Aorta (tissue), 5 donors: ENCODE measurements at regions not wholly inside any gene's neighbourhood (a gene's known extent, or its start where the extent isn't known, plus 50 kb on each side); places are given as distances from the start of the nearest gene placed in this dataset.

ENCODE experiments used
- ATAC-seq: fragments of 200-7000 bp; cut with Tn5 transposase; one replicate; pipeline ENCODE4 v1.9.1; 2022; ENCODE audit warnings: moderate library complexity; ENCODE audit not compliant: low FRiP score
- DNase-seq, 2 donors: peaks; one replicate each; pipeline ENCODE4 v3.0.0-alpha.2; 2020
- H3K27ac ChIP-seq, 2 donors: one replicate each; pipeline ENCODE4 v1.5.1; 2013; ENCODE audit warnings: low read length in 2 of 2, mild to moderate bottlenecking in 2 of 2, moderate library complexity in 2 of 2, control low read depth in 1 of 2, inconsistent platforms in 1 of 2, low read depth in 1 of 2
- H3K27me3 ChIP-seq, 2 donors: one replicate each; pipeline ENCODE4 v1.6.1; 2013; ENCODE audit warnings: control low read depth in 1 of 2, low read length in 1 of 2, mild to moderate bottlenecking in 1 of 2, moderate library complexity in 1 of 2; ENCODE audit not compliant: insufficient read depth in 2 of 2, control insufficient read depth in 1 of 2
- H3K36me3 ChIP-seq, 2 donors: one replicate each; pipeline ENCODE4 v1.6.1; 2013; ENCODE audit warnings: control low read depth in 1 of 2, low read length in 1 of 2, mild to moderate bottlenecking in 1 of 2; ENCODE audit not compliant: insufficient read depth in 2 of 2, control insufficient read depth in 1 of 2
- H3K4me1 ChIP-seq, 2 donors: one replicate each; pipeline ENCODE4 v1.6.1; 2013; ENCODE audit warnings: low read length in 2 of 2, control low read depth in 1 of 2, mild to moderate bottlenecking in 1 of 2, moderate library complexity in 1 of 2; ENCODE audit not compliant: insufficient read depth in 2 of 2, control insufficient read depth in 1 of 2
- H3K4me3 ChIP-seq, 2 donors: one replicate each; pipeline ENCODE4 v1.5.1; 2013; ENCODE audit warnings: low read length in 2 of 2, control low read depth in 1 of 2, mild to moderate bottlenecking in 1 of 2
- H3K9me3 ChIP-seq: one replicate; pipeline ENCODE4 v1.6.1; 2013; ENCODE audit warnings: mild to moderate bottlenecking, low read length; ENCODE audit not compliant: control insufficient read depth
- WGBS, 2 donors: extraction: QIAGEN DNeasy Blood & Tissue Kit; methylation state at CpG; one replicate each; pipeline ENCODE4 v1.1.7; 2013; 5-methylcytosine and 5-hydroxymethylcytosine counted together
- intact Hi-C, 2 donors: fragments of 100-400 bp; cut with DNase I; formaldehyde crosslinking; loops; one replicate each; pipeline versions ENCODE4 v1.14.2 to v1.15.0; 2022
- donor health status: healthy with polysubstance abuse.
- donor health status: Bipolar disorder and iron deficiency.
- donor health status: DM: no; HTN: no; CAD: no.
- donor health status: DM: no; HTN: no; CAD: no.
- donor health status: DM: yes; HTN: yes; CAD: no.

DNA sequence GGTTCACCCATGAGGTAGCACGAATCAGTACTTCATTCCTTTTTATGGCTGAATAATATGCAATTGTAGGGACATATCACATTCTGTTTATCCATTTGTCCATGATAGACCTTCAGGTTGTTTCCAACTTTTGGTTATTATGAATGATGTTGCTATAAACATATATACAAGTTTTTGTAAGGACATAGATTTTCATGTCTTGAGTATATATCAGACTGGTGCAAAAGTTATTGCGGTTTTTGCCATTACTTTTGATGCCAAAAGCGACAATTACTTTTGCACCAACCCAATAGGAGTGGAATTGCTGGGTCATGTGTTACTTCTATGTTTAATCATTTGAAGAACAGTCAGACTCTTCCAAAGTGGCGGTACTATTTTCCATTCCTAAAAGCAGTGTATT is 361.5 kb downstream of the RPS24 start:
- H3K9me3 ChIP-seq: no peaks in the 10 kb centered on the region
- no peaks in the 10 kb centered on the region for H3K27me3 ChIP-seq
- H3K27ac ChIP-seq: no peak overlapping the region
- ATAC-seq: no peak
- intact Hi-C loops: no loop called here
- no peaks in the 10 kb centered on the region for H3K36me3 ChIP-seq
- H3K4me3 ChIP-seq: no peak overlapping the region
- DNase-seq: no peak
- WGBS, 2 donors: 91 to 92% methylated on average over 4 of the region's 4 CpGs
- H3K4me1 ChIP-seq: no peaks in the 10 kb centered on the region

DNA sequence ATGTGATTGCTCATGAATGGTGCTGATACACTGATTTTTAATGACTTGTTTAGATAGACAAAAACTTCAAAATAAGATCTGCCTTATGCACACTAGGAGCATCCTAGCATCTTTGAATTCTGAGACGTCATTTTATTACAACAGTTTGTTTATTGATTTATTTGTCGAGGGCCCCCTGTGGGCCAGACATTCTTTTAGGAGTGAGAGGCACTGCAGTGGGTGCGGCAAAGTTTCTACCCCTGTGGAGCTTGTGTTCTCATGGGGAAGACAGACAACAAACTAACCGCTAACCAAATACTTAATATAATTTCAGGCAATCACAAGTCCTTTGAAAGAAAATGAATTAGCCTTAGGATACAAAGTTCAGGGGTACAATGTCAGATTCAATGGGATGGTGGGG is 363.1 kb downstream of the RPS24 start:
- Histone ChIP-seq H3K27me3 (no peaks in the 10 kb centered on the region), H3K4me3 (no peak overlapping the region), H3K36me3 (no peaks in the 10 kb centered on the region), H3K9me3 (no peaks in the 10 kb centered on the region), H3K27ac (no peak overlapping the region), H3K4me1 (no peaks in the 10 kb centered on the region)
- 92 to 95% methylated on average over 4 of the region's 4 CpGs for WGBS, 2 donors
- no peak for ATAC-seq
- intact Hi-C loops: no loop called here
- DNase-seq: no peak

DNA sequence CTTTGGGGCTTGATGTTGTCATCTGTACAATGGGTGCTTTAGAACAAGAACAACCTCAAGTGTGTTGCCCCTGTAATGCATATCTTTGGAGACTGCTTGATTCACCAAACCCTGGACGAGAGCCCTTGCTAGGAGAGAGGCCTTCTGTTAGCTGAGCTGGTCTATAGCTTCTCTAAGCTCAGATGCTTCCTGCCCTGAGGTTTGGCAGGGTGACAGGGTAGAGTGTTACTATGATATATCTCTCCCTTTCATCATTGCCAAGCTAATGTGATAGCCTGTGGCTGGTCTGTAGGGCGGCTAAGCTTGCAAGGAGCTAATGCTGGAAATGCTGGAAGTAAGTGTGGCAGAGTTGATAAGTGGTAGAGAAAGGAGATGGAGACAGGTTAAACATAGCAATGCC is 364.1 kb downstream of the RPS24 start:
- WGBS, 2 donors: 91% methylated on average over 2 of the region's 2 CpGs

GRCh38 chr10:78398382-78398781 is 364.7 kb downstream of the RPS24 start:
- intact Hi-C loops: no loop called here

More for the DNA sequence above, 364.1 kb downstream of the RPS24 start:
- DNase-seq (peak in 1 of 2 donors; percentile 7), ATAC-seq (no peak)
- no peak overlapping the region for H3K4me3 ChIP-seq
- H3K9me3 ChIP-seq: no peaks in the 10 kb centered on the region
- no peaks in the 10 kb centered on the region for H3K27me3 ChIP-seq
- no peaks in the 10 kb centered on the region for H3K4me1 ChIP-seq
- intact Hi-C loops: no loop called here
- no peak overlapping the region for H3K27ac ChIP-seq
- H3K36me3 ChIP-seq: no peaks in the 10 kb centered on the region

GRCh38 chr10:78401624-78402367 is 368.1 kb downstream of the RPS24 start:
- Histone ChIP-seq H3K36me3 (no peaks in the 10 kb centered on the region), H3K27ac (no peak overlapping the region), H3K27me3 (no peaks in the 10 kb centered on the region), H3K4me3 (no peak overlapping the region), H3K4me1 (no peaks in the 10 kb centered on the region), H3K9me3 (no peaks in the 10 kb centered on the region)
- intact Hi-C loops: no loop called here
- 72% methylated on average over 12 to 13 of the region's 13 CpGs for WGBS, 2 donors
- DNase-seq (peak; percentile 32 to 62), ATAC-seq (no peak)

More at GRCh38 chr10:78398382-78398781, 364.7 kb downstream of the RPS24 start:
- Histone ChIP-seq H3K4me3 (no peak overlapping the region), H3K27ac (no peak overlapping the region), H3K36me3 (no peaks in the 10 kb centered on the region), H3K9me3 (no peaks in the 10 kb centered on the region), H3K27me3 (no peaks in the 10 kb centered on the region), H3K4me1 (no peaks in the 10 kb centered on the region)
- WGBS, 2 donors: 94 to 100% methylated on average over 2 of the region's 2 CpGs
- DNase-seq (peak in 1 of 2 donors; percentile 21), ATAC-seq (no peak)

GRCh38 chr10:78402591-78402990 is 368.9 kb downstream of the RPS24 start:
- WGBS, 2 donors: 72 to 78% methylated on average over 4 of the region's 4 CpGs
- DNase-seq (peak; percentile 27 to 31), ATAC-seq (no peak)
- Histone ChIP-seq H3K27me3 (no peaks in the 10 kb centered on the region), H3K4me1 (no peaks in the 10 kb centered on the region), H3K27ac (no peak overlapping the region), H3K36me3 (no peaks in the 10 kb centered on the region), H3K9me3 (no peaks in the 10 kb centered on the region), H3K4me3 (no peak overlapping the region)
- intact Hi-C loops: no loop called here

- H3K36me3 ChIP-seq: no peaks in the 10 kb centered on the region
- DNase-seq: peak; percentile 24 to 26
- H3K9me3 ChIP-seq: no peaks in the 10 kb centered on the region
- H3K27ac ChIP-seq: no peak overlapping the region
- H3K27me3 ChIP-seq: no peaks in the 10 kb centered on the region
- H3K4me1 ChIP-seq: no peaks in the 10 kb centered on the region
- H3K4me3 ChIP-seq: no peak overlapping the region
- 96 to 98% methylated on average over 6 of the region's 6 CpGs for WGBS, 2 donors
- intact Hi-C loops: no loop called here
- no peak for ATAC-seq
These were observed 370.1 kb downstream of the RPS24 start for GRCh38 chr10:78403781-78404180.

DNA sequence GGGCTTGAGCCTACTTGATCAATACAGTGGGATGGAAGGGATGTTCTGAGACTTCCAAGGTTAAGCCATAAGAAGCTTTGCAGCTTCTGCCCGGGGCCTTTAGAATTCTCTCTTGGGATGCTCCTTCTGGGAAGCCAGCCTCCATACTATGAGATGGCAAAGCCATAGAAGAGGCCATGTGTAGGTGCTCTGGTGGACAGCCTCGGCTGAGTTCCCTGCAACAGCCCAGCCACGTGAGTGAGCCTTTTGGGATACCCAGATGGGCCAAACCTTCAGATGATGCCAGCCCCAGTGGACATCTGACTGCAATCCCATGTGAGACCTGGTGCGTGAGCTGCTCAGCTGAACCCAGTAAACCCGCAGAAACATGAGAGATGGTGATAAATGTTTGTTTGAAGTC is 370.6 kb downstream of the RPS24 start:
- peak; percentile 13 to 48 for DNase-seq
- Histone ChIP-seq H3K27ac (no peak overlapping the region), H3K4me1 (peaks cover 0 to 3% of the 10 kb centered on the region in 2 donors), H3K4me3 (no peak overlapping the region), H3K36me3 (no peaks in the 10 kb centered on the region), H3K9me3 (no peaks in the 10 kb centered on the region), H3K27me3 (no peaks in the 10 kb centered on the region)
- intact Hi-C loops: no loop called here
- 95 to 98% methylated on average over 5 of the region's 5 CpGs for WGBS, 2 donors
- ATAC-seq: no peak

DNA sequence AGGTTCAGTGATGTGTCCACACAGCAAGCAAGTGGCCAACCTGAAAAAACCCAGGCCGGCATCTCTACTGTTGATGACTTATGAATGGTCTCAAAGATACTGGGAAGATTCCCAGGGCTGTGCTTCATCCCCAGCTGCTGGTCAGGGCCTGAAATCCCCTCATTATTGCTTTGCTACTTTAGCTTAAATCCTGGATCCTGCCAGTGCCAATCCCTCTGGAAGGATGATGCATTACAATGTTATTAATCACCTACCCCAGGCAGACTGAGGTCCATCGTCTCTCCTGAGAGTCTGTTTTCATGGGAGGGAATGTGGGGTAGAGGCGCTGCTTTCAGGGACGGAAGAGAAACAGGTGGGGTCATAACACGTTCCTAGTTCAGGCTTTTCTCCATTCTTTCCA is 371.6 kb downstream of the RPS24 start:
- intact Hi-C loops: loop anchor here in 1 of 2 donors (5.0 kb wide), 2 partner anchors 73 to 103 kb away; no protein-coding TSS in a partner anchor
- WGBS, 2 donors: 85 to 87% methylated on average over 5 of the region's 5 CpGs
- Histone ChIP-seq H3K4me3 (no peak overlapping the region), H3K36me3 (no peaks in the 10 kb centered on the region), H3K4me1 (peaks cover 0 to 3% of the 10 kb centered on the region in 2 donors), H3K27ac (no peak overlapping the region), H3K9me3 (no peaks in the 10 kb centered on the region), H3K27me3 (no peaks in the 10 kb centered on the region)
- DNase-seq (peak; percentile 12 to 26), ATAC-seq (no peak)
